Stimulated activated CD4-positive, alpha-beta T cell treated with anti-CD3 and anti-CD28 coated beads, Interleukin-12 subunit alpha, Interleukin-12 subunit beta, amount 100 ng/mL, for 4 hours (primary cell): ENCODE measurements at regions not wholly inside any gene's neighbourhood (a gene's known extent, or its start where the extent isn't known, plus 50 kb on each side); places are given as distances from the start of the nearest gene placed in this dataset.
"Not testable (repeated sequence)": the region's sequence is repeated elsewhere in the genome, so short reads cannot be mapped to it uniquely, and the experiment has no call there.

ENCODE experiments used
- DNase-seq: peaks from one replicate; pipeline ENCODE4 v3.0.0-alpha.2; 2020

DNA sequence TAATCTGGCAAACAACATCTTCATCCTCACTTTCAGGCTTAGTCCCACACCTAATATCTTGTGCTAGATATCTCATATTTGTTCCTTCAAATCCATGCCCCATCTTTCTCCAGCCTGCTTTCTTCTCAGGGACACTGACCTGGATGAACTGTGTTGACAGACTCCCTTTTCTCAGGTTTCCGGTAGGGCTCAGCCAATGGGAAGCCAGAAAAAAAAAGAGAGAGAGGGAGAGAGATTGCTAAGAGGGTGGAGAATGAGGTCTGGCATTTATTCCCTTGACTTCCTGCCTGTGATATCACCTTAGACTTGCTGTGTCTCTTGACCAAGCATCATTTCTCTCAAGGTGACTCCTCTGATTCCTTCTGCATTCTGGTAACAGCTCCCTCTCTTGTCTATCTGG, 145.6 kb upstream of the ABI3BP start:
- DNase-seq, result no peak

DNA sequence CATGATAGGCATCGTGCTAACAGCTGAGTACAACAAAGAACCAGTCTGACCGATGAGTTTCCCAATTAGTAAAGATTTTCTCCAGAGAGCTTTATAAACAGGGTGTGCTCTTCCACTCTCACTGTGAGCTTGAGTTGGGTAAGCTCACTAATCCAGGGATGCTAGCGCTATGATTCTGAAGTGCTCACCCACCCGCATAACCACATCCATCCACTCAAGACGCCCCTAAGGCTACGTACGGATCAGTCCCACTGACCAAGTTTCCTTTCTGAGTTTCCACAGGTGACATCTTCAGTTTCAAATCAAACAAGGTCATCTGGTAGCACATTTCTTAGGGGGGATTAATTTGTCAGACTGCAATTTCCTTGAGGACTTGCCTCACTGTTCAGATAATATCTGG, 141.1 kb upstream of the ABI3BP start:
- DNase-seq, result no peak

DNA sequence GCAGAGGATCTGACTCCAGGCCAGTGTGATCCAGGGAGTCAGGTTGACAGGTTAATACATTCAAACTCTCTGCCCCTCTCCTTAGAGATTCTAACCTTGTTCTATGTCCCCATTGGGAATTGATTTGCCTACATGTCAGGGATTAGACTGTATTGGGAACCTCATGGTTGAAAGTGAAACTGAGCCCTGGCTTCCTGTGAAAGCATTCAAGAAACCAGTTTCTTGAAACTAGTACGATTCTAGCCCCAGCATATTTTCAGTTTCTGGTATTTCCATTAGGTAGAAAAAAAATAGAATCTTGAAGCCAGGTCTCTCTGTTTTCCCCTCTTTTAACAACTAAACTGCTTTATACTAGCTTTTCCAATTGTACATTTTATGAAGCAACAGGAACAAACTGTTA, 140.4 kb upstream of the ABI3BP start:
- no peak for DNase-seq

DNA sequence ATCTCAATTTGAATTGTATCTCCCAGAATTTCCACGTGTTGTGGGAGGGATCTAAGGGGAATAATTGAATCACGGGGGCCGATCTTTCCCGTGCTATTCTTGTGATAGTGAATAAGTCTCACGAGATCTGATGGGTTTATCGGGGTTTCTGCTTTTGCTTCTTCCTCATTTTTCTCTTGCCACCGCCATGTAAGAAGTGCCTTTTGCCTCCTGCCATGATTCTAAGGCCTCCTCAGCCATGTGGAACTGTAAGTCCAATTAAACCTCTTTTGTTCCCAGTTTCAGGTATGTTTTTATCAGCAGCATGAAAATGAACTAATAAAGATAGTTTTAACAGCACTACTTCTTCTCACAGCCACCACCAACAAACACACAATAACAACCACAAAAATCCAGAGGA, 140.0 kb upstream of the ABI3BP start:
- not testable (repeated sequence) for DNase-seq

DNA sequence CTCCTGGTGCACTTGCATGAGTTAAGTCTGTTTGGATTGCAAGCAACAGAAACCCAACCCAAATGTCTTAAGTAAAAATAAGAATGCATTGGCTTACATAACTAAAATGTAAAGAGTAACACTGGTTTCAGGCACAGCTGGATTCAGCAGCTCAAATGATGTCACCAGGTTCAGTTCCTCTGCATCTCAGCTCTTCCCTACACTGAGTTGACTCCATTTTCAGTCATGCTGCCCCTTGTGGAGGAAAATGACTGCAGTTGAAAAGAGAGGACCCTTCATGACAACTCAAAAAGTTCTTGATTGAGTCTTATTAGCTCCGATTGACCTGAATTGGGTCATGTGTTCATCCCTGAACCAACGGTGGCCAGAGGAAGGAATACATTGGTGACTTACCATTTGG, 138.5 kb upstream of the ABI3BP start:
- DNase-seq, result no peak

DNA sequence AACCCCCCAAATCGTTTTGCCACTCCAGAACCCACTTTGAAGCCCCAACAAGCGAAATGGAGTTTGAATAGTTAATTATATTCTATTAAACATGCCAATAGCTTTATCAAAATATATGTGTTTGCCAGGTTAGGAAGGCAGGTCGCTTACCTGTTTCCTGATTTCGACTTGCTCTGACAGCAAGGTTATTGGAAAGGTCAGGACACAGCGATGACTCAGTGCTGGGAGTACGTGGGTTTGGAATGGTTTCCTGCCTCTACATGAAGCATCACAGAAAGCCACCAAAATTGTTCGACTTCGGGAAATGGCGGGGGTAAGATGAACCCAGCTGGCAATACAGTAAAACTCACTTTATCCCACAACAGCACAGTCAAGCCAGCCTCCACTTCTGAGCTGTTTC, 135.6 kb upstream of the ABI3BP start:
- DNase-seq, result no peak

DNA sequence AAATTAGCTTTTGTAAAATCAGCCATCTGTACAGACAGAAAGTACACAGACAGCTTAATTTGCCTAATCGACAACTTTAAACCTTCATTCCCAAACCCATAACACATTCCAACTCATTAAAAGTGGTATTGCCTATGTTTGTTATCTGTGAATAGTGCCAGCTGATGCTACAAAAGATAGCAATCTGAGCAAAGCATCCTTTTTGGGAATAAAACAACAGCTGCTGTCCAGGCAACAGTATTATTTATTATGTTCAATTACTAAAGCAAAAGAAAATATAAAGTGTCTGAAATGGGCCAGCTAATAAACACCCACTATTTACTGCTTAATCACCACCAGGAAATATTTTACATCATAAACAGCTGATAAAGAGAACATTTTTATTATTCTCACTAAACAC, 134.8 kb upstream of the ABI3BP start:
- no peak for DNase-seq

DNA sequence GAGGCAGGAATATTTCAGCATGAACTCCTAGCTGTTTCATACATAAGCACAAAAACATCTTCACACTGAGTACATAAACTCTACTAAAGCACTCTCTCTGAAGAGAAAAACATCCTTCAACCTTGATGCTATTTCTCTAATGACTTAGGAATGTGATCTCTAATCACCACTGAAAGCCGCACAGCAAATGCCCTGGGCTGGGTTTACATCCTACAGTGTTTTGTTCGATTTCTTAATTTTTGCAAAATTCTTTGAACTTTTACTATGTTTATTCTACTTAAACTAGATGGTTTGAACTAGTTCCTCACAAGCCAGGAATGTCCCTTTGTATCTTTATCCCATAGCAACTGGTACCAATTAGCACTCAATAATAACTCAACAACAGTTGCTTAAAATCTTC, 130.9 kb upstream of the ABI3BP start:
- no peak for DNase-seq

DNA sequence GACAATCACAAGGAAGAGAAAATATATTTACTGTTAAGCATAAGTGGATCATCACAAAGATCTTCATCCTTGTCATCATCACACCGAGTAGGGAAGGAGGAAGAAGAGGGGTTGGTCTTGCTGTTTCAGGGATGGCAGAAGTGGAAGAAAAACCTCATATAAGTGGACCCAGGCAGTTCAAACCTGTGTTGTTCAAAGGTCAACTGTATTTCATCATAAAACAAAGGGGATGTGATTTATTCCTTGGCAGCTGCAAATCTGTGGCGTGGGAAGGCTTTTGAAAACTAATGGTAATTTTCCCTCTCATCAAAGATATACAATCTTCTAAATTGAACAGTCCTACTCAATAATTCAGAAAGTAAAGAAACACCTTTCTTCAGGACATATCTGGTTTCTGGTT, 129.9 kb upstream of the ABI3BP start:
- no peak for DNase-seq

DNA sequence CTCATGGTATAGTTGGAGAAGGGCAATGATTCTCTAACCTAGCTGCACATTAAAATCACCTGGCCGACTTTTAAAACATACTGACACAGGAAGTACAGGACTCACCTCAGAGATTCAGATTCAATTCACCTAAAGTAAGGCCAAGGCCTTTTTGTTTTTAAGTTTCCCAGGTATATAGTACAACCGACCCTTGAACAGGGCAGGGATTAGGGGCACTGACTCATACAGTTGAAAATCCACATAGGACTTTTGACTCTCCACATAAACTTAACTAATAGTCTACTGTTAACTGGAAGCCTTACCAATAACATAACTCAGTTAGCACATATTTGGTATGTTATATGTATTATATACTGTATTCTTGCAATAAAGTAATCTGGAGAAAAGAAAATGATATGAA, 129.5 kb upstream of the ABI3BP start:
- DNase-seq, result no peak

DNA sequence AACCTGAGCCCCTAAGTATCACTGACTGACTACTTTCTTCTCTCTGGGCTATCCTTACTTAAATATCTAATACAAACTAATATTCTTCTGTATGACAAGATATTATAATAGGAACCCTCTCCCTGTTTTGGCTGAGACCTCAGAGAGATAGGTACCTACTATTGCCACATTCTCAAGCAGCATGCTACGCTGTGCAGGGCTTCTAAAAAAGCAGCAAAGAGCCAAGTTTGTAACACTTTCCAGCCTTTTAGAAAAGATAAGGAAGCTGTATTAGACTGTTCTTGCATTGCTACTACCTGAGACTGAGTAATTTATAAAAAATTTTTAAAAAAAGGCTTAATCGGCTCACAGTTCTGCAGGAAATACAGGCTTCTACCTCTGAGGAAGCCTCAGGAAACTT, 126.8 kb upstream of the ABI3BP start:
- DNase-seq, result no peak

DNA sequence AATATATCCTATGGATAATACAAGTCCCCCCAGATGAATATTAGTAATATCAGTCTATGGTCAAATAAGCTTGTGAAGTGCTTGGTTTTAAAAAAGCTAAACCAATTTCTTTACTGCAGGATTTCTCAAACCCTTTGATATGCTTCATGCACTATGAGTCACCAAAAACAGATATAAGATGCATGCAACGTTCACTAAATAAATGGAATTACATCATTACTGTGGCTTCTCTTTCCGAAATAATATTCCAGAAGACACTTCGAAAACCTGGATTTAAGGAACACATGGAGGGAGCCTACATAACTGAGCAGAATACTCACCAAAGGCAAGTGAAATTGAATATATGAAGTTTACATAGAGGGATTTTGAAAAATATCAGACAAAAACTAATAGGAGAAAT, 126.3 kb upstream of the ABI3BP start:
- DNase-seq, result no peak

DNA sequence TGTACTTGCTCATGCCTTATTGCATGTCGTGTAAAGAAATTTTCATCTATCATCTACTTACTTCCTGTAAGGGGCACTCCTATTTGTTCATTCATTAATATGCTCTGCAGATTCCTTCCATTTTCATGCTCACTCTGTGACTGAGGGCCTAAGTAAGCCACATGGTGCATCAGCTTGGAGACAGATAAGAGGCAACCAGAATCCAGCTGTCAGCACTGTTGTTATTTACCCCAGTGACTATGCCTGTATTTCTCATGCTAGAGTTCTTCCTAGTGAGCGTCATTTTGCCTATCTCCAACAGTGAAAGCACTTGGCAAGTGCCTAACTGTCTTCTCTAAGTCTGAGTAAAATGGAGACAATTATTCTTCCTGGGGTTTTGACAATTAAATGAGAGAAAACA, 124.8 kb upstream of the ABI3BP start:
- no peak for DNase-seq

DNA sequence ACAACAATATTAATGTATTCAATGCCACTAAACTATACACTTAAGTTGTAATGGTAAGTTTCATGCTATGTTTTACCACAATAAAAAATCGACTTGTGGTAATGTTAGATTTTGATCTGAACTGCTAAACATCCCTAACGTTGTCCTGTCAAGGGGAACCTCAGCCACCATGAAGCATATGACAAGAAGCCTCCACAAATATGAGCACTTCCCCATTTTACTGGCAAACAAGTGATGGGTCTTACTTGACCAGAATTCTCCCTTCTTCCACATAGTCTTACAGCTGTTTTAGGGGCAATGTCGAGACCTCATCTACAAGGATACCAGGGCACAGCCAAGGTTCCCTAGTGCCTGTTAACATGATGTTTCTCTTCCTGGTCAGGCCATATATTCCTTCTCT, 124.2 kb upstream of the ABI3BP start:
- no peak for DNase-seq

DNA sequence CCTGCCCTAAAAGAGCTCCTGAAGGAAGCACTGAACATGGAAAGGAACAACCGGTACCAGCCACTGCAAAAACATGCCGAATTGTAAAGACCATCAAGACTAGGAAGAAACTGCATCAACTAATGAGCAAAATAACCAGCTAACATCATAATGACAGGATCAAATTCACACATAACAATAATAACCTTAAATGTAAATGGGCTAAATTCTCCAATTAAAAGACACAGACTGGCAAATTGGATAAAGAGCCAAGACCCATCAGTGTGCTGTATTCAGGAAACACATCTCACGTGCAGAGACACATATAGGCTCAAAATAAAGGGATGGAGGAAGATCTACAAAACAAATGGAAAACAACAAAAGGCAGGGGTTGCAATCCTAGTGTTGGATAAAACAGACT, 117.1 kb upstream of the ABI3BP start:
- not testable (repeated sequence) for DNase-seq

DNA sequence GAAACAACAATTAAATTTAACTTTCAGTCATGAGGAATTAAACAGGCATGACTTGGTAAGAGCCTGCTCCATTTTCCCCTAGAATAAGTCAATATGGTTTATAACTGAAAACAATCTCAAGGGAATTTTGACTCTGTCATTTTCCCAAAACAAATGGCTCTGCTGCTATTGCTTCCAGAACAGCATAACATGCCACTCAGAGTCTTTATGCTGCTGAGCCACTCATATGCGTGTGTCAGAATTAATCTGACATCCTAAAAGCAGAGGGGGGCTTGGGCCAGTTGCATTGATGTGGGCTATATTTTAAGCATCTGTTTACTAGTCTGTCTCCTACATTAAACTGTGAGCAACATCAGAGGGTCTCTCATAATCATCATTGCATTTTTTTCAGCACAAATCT, 111.1 kb upstream of the ABI3BP start:
- no peak for DNase-seq

DNA sequence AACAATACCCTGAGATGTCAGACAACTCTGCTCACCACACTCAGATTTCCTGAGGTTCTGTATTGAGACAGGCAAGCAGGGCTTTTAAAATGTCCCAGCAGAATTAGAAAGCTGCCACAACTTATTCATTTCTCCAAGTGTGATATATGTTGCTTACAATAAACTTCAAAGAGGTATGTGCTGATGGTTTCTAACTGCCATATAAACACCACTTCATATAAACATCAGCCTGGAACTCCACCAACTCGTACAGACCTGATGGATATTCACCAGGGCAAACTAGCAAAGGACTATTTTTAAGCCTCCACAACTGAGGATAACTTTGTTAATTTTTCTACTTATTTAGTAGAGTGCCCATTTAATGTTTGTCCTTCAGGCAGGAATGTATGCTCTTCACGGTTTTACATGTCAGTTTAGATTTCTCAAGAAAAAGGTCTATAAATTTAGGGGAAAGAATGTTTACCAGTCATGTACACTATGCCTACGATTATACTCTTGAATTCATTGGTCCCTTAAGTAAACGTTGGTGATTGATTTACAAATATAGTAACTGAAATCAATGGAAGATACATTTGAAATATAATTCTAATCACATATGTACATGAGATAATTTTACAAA, 109.6 kb upstream of the ABI3BP start:
- DNase-seq, result no peak

DNA sequence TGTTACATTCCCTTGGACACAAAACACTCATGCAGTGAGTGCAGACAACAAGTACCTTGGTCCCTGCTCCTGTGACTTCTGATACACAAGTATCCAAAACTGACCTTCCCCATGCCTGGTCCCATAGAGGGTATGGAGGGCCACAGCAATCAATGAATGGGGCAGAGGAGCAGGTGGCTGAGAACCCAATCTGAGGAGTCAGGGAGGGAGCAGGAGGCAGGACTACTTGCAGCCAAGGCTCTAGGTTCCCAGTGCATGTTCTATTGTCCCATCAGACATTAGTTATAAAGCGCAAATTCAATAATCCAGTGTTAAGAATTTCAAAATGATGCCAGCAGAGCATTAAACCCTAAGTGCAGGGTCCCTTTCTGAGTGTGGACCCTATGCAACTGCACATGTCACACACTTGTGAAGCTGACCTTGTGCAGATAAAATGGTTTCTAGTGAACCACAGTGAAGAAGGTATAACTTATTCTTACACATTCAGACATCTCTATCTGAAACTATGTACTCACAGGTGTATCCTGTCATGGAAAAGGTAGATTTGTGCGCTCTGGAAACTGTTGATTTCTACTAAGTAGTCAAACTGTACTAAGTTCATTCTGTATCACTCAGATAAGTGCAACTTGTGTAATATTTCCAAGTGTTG, 107.3 kb upstream of the ABI3BP start:
- no peak for DNase-seq

DNA sequence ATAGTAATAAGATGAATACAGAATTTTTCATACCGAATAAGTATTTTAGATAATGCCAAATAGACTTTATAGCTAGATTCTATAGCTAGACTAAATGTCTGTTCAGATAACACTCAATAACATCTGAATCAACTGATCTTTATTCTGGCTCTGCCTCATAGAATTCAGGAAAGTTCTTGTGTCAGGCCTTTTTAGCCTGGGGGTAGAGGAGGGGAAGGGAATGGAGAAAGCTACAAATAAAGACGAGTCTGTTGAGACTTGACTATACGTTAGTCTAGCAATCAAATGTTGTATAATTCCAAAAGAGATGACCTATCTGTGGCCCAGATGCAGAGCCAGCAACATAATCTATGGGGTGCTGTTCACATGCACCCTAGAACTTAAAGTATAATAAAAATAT, 106.6 kb upstream of the ABI3BP start:
- DNase-seq, result no peak

DNA sequence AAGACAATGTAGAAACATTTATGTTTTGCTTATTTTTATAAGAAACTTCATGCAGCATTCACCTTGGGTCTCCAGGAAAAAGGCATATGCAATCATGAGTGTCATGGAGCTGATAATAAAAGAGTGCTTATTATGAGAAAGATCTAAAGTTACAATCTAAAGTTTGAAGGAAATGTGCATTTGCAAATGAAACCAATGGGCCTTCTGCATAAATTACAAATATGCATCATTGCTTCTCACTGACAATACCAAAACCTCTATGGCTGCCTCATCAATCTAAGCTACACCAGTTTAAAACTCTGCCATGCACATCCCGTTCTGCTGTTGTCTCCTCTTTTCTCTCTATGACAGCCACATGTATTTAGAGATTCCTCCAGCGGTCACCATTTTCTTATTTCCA, 103.2 kb upstream of the ABI3BP start:
- no peak for DNase-seq

DNA sequence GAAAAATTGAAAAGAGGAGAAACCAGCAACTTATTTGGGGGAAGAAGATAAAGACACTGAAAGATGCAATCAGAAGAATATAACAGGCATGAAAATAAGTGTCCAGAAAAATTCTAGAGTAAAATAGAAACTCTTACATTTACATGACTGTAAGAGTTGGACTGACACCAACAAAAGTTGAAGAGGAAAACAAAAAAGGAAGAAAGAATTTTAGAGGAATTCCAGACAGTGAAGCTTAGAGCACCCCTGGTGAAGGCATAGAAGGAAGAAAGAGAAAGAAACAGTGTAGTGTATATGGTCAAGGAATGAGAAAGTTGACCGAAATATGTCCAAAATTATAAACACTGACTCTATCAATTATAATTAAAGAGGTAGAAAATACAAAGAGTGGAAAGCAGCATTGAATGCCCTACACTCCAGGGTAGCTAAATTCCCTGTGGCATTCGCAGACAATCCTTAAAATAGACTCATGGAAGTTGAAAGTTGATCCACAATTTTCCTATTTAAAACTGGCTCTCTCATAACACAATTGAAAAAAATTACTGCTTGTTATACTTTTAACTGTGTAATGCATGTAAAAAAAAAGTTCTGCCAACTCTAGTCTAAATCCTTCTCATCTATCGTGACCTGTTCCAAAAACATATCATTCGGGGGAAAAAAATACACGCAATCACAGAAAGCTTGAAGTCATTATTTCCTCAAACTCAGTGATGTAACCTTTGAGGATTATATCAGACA, 102.6 kb upstream of the ABI3BP start:
- no peak for DNase-seq

DNA sequence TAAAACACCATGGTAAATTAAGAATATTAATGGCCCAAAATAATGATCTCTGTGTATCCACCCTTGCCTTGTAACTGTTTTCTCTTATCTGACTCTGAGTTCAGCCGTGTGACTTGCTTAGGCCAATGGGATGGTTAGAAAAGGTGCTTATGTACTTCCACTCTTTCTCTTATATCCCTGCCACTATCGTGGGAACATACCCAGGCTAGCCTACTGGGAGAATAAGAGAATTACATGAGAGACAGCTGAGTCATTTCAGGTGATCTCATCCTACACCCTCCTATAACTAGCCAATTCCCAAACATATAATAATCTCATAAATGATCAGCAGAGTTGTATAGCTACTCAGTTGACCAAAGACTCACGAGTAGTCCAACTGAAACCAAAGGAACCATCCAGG, 98.3 kb upstream of the ABI3BP start:
- DNase-seq, result no peak

DNA sequence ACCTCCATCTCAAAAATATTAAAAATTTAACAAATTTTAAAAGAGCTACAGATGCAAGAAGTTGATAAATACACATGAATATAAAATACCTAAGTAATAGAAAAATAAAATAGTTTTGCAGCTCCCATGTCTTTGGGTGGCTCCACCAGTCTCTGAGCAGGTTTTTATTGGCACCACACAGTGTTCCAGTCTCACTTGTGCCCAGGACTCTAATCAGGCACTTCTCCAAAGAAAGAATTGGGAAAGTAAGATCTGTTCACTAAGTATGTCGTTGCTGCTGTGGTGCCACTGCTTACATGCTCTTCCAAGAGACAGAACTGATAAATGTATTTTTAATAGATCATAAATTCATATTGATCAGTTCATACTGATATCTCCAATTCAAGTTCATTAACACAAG, 92.5 kb upstream of the ABI3BP start:
- no peak for DNase-seq

DNA sequence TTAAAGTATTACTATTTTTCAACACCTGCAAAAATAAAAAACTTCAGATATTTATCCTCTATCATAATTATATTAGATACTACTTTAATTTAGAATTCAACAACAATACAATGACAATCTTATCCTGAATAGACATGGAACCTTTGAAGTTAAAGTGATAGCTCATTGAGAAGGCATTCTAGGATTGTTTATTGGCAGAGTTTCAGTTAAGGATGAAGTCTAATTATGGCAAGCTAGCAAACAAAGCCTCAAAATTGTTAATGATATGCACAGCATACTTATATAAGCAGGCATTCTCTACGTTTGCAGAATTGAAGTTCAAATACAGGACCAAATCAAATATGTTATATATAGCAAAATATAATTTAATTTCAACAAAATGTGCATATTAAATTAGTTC, 91.2 kb upstream of the ABI3BP start:
- no peak for DNase-seq

DNA sequence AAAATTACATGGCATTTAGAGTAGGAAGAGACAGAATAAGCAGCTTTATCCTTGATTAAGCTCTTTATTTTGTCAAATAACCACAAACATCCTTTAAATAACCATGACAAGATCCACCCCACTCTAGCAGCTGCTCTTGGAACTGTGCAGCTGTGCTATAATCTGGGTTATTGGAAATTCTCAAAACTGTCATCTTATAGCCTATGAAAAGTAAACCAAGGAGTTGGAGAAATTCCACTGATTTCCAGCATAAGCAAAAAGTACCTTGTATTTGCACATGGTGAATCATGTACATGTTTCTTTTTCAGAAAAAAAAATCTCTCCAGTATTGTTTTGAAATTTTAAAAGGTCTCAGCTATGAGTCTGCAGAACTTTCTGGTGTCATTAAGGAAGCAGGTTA, 88.8 kb upstream of the ABI3BP start:
- DNase-seq, result no peak
